Activated CD4-positive, alpha-beta T cell treated with anti-CD3 and anti-CD28 coated beads, Interleukin-2, amount 50 U/mL, for 1 hour (primary cell): ENCODE measurements at regions not wholly inside any gene's neighbourhood (a gene's known extent, or its start where the extent isn't known, plus 50 kb on each side); places are given as distances from the start of the nearest gene placed in this dataset.

ENCODE experiments used
- DNase-seq: peaks from one replicate; pipeline ENCODE4 v3.0.0-alpha.2; 2020

GRCh38 chr14:81849714-81850113, 316.1 kb upstream of the SEL1L start:
- no peak for DNase-seq

GRCh38 chr14:81855007-81855406, 321.4 kb upstream of the SEL1L start:
- no peak for DNase-seq

- DNase-seq, result no peak
These were observed 325.4 kb upstream of the SEL1L start for GRCh38 chr14:81859046-81859445.

GRCh38 chr14:81868172-81868571, 334.5 kb upstream of the SEL1L start:
- no peak for DNase-seq

- no peak for DNase-seq
These were observed 338.1 kb upstream of the SEL1L start for GRCh38 chr14:81871706-81872105.

- no peak for DNase-seq
These were observed 350.7 kb upstream of the SEL1L start for GRCh38 chr14:81884382-81884781.

GRCh38 chr14:81886588-81886987, 352.9 kb upstream of the SEL1L start:
- no peak for DNase-seq

- no peak for DNase-seq
These were observed 355.9 kb upstream of the SEL1L start for GRCh38 chr14:81889529-81889928.

- no peak for DNase-seq
These were observed 356.4 kb upstream of the SEL1L start for GRCh38 chr14:81890020-81890419.

- DNase-seq, result no peak
These were observed 369.8 kb upstream of the SEL1L start for GRCh38 chr14:81903477-81903876.

GRCh38 chr14:81927070-81927469, 393.4 kb upstream of the SEL1L start:
- DNase-seq, result no peak

GRCh38 chr14:81931828-81932227, 398.2 kb upstream of the SEL1L start:
- DNase-seq, result no peak

GRCh38 chr14:81936348-81936747, 402.7 kb upstream of the SEL1L start:
- no peak for DNase-seq

- no peak for DNase-seq
These were observed 403.2 kb upstream of the SEL1L start for GRCh38 chr14:81936902-81937301.

GRCh38 chr14:81938341-81938740, 404.7 kb upstream of the SEL1L start:
- no peak for DNase-seq

- DNase-seq, result no peak
These were observed 407.0 kb upstream of the SEL1L start for GRCh38 chr14:81940651-81941050.

- no peak for DNase-seq
These were observed 408.4 kb upstream of the SEL1L start for GRCh38 chr14:81942071-81942470.

GRCh38 chr14:81946375-81946774, 412.7 kb upstream of the SEL1L start:
- DNase-seq, result no peak

GRCh38 chr14:81946834-81947798, 413.5 kb upstream of the SEL1L start:
- no peak for DNase-seq

- DNase-seq, result no peak
These were observed 419.3 kb upstream of the SEL1L start for GRCh38 chr14:81952917-81953316.

GRCh38 chr14:81953419-81953818, 419.8 kb upstream of the SEL1L start:
- no peak for DNase-seq

GRCh38 chr14:81955123-81955522, 421.5 kb upstream of the SEL1L start:
- no peak for DNase-seq

- no peak for DNase-seq
These were observed 427.1 kb upstream of the SEL1L start for GRCh38 chr14:81960781-81961180.

GRCh38 chr14:81963846-81964245, 430.2 kb upstream of the SEL1L start:
- DNase-seq, result no peak

- no peak for DNase-seq
These were observed 436.7 kb upstream of the SEL1L start for GRCh38 chr14:81970307-81970706.
